Cardiac fibroblast (primary cell): ENCODE measurements at regions not wholly inside any gene's neighbourhood (a gene's known extent, or its start where the extent isn't known, plus 50 kb on each side); places are given as distances from the start of the nearest gene placed in this dataset.

ENCODE experiments used
- DNase-seq, 2 donors: peaks; one replicate each; pipeline versions ENCODE4 v3.0.0 to v3.0.0-alpha.2; 2010; ENCODE audit warnings: low read depth in 2 of 2
- H3K4me3 ChIP-seq, 2 donors: replicated peaks in 1 of 2; 1 replicate in 1 of 2; 2 replicates in 1 of 2; pipeline ENCODE4 v1.5.1; 2011; ENCODE audit warnings: low read depth in 2 of 2, low read length in 2 of 2, mild to moderate bottlenecking in 2 of 2, moderate library complexity in 1 of 2
- TF ChIP-seq, protein P1 (sequence below): IDR thresholded peaks from one replicate; pipeline ENCODE4 v1.5.1; 2011; ENCODE audit warnings: low read depth, mild to moderate bottlenecking, low read length, inconsistent platforms

DNA sequence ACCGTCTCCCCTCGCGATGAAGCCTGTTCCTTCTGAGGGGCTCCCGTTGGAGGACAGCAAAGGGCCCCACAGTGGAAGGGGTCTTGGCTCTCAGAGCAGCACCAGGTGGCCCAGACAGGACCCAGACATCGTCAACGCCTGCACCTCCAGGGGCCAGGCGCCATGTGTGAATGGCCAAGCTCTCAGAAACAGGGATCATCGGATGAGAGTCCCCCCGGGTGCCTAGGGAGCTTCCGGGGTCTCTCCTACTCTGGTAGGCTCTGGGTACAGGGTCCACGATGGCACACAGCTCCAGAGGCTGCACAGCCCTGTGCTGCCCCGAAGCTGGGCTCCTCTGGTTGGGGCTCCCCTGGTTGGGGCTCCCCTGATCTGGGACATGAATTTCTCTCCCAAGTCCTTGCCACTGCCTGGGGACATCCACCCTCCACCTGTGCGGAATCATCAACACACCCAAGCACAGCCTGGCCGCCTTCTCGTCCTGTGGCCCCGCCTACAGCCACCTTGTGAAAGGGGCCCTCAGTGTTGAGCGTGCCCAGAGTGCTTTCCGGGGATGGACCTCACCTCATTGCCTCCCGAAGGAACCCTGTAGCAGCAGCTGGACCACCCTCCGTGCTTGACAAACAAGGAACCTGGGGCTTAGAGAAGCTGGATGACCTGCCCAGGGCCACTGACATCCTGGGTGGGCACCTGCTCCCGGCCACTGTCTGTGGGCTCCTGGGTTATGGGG is 929.0 kb downstream of the BRD1 start:
- TF ChIP-seq, protein P1, sequence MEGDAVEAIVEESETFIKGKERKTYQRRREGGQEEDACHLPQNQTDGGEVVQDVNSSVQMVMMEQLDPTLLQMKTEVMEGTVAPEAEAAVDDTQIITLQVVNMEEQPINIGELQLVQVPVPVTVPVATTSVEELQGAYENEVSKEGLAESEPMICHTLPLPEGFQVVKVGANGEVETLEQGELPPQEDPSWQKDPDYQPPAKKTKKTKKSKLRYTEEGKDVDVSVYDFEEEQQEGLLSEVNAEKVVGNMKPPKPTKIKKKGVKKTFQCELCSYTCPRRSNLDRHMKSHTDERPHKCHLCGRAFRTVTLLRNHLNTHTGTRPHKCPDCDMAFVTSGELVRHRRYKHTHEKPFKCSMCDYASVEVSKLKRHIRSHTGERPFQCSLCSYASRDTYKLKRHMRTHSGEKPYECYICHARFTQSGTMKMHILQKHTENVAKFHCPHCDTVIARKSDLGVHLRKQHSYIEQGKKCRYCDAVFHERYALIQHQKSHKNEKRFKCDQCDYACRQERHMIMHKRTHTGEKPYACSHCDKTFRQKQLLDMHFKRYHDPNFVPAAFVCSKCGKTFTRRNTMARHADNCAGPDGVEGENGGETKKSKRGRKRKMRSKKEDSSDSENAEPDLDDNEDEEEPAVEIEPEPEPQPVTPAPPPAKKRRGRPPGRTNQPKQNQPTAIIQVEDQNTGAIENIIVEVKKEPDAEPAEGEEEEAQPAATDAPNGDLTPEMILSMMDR: no peak
- no peak overlapping the region for H3K4me3 ChIP-seq
- DNase-seq: no peak

DNA sequence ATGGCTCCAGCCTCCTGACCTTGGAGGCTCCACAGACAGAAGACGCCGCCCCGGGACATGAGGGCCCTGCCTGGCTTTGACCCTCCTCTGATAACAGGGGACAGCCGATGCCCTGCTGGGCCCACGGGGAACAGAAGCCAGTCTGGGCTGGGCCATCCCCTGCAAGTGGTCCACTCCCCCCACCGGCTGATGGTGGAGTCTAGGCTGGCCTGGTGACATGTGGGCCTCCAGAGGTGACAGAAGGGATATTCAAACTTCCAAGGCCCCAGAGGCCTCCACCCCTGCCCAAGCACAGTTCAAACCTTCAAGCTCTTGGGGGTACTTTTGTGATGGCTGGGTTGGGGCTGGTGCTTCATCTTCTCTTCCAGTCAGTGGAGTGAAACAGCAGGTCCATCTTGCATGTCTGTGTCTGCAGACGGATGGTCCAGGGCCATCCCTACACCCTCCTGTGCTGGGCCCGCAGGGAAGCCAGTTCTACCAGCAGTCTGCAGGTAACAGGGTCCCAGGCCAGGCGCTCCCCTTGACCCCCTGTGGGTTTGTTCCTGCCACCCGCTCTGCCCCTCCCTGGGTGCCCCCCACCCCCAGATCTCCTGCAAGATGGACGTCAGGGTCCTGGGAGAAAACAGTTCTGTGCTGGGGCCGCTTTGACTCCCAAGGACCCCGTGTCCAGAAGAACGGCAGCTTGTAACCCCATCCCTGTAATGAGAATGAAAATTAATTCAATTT is 929.9 kb downstream of the BRD1 start:
- no peak overlapping the region for H3K4me3 ChIP-seq
- TF ChIP-seq, protein P1: no peak
- no peak for DNase-seq

DNA sequence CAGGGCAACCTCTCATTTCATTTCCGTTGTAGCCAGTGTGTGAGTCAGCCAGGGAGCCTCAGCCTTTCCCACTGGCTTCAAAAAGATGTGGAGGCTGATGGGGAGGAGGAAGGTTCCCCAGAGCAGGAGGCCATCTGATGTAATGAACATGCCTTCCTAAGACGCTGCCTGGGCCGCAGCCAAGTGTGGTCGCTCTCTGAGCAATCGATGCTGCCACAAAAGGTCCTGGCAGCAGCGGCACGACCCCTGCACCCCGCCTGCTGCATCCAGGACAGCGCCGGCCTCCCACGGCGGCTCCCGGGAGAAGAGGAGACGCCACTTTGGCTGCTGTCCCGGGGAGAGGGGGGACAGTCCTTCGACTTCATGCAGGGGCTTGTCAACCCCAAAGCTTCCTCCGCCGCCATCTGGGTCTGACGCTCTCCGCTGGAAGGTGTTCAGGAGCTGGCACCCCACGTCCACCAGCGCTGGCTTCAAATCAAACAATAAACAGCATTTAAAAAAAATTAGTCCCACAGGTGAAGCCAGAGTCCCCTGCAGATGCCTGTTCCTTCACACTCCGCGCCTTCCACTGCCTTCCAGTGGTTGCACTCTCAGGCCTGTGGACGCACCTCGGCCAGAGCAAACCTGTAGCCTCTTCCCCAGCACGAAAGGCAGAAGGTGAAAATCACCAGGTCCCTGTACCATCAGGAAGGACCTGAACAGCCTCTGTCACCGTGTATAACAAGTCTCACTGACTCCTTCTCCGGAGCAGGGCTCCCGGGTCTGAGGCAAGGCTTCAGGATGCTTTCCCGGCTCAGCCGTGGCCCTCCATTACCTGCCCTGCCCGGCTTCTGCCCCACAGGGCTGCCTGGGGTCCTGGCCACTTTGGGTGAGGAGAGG is 930.7 kb downstream of the BRD1 start:
- DNase-seq: no peak
- TF ChIP-seq, protein P1: no peak
- no peak overlapping the region for H3K4me3 ChIP-seq

DNA sequence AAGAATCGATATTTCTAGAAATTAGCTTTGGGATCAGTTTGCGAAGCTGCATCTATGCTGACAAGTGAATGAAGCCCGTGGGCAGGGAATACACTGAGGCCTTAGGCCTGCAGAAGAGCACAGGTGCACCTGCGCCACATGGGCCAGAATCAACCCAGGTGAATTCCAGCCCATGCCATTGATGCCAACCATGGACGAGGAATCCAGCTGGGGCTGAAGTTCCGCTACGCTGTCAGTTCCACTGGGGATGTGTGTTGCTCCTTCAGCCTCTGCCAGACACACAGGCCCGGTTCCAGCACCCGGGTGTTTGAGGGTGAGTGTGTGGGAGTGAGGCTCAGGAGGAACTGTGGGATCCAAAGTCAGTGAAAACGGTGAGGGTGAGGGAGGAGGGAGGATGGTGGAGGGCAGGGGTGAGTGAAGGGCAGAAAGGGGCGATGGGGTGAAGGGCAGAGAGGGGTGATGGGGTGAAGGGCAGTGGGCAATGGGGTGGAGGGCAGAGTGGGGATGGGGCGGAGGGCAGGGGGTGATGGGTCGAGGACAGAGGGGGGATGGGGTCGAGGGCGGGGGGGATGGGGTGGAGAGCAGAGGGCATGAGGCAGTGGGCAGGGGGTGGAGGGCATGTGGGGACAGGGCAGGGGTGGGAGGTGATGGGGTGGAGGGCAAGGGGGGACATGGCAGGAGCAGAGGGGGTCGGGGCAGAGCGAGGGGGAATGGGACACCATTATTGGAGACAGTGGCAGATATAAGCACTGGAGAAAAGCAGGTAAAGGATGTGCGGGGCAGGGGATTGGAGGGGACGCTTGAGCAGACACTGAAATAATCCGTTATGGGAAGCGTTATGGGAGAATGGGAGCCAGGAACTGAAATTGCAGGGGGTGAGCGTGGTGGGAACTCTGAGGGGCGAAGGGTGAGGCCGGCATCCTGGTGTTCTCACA is 931.6 kb downstream of the BRD1 start:
- TF ChIP-seq, protein P1: no peak
- DNase-seq: no peak
- no peak overlapping the region for H3K4me3 ChIP-seq

DNA sequence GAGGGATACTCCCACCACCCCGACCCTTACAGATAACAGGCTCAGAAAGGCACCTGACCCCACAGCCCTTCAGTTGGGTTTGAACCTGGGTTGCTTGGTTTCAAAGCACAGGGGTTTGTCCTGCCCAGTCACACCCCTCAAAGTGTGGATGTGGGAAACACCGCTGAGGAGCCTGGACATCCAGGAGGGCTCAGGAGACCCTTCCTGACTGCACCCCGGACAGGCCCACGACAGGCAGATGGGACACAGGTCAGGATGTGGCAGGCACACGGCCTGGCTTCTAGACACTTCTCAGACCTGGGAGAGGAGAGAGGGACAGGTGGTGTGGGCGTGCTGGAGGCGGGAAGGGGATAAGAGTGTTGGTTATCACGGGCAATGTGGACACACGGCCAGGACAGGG is 932.3 kb downstream of the BRD1 start:
- DNase-seq: no peak

More for the DNA sequence above, 932.3 kb downstream of the BRD1 start:
- H3K4me3 ChIP-seq: no peak overlapping the region
- TF ChIP-seq, protein P1: no peak
